Activated CD8-positive, alpha-beta memory T cell treated with anti-CD3 and anti-CD28 coated beads, Interleukin-2, amount 10 ng/mL, durations not matched to agents 7 days and 5 days (primary cell): ENCODE measurements at regions not wholly inside any gene's neighbourhood (a gene's known extent, or its start where the extent isn't known, plus 50 kb on each side); places are given as distances from the start of the nearest gene placed in this dataset.
"Not testable (repeated sequence)": the region's sequence is repeated elsewhere in the genome, so short reads cannot be mapped to it uniquely, and the experiment has no call there.

Experiments used
- ATAC-seq: fragments of 150-1000 bp; cut with Tn5 transposase; one replicate; pipeline ENCODE4 v1.10.0; 2021; ENCODE audit warnings: moderate library complexity
- CTCF ChIA-PET: fragments of 350-600 bp; sonication (Branson Sonifier 250); formaldehyde crosslinking; loops from one replicate; lab custom pipeline; 2021; ENCODE audit warnings: antibody characterized with exemption; lab: Charles Lee
- DNase-seq: peaks from one replicate; pipeline ENCODE4 v3.0.0-alpha.2; 2020
- H3K27ac Mint-ChIP-seq: one replicate; pipeline ENCODE4 v1.8.0; 2021; ENCODE audit warnings: mild to moderate bottlenecking, mixed read lengths
- H3K27me3 Mint-ChIP-seq: one replicate; pipeline ENCODE4 v1.8.0; 2021; ENCODE audit warnings: mixed read lengths
- H3K36me3 Mint-ChIP-seq: one replicate; pipeline ENCODE4 v1.8.0; 2021; ENCODE audit warnings: mild to moderate bottlenecking, mixed read lengths
- H3K4me1 Mint-ChIP-seq: one replicate; pipeline ENCODE4 v1.8.0; 2021; ENCODE audit warnings: mixed read lengths
- H3K4me3 Mint-ChIP-seq: one replicate; pipeline ENCODE4 v1.8.0; 2021; ENCODE audit warnings: mild to moderate bottlenecking, moderate library complexity, mixed read lengths
- H3K9me3 Mint-ChIP-seq: one replicate; pipeline ENCODE4 v1.8.0; 2022; ENCODE audit warnings: low read depth, mixed read lengths

DNA sequence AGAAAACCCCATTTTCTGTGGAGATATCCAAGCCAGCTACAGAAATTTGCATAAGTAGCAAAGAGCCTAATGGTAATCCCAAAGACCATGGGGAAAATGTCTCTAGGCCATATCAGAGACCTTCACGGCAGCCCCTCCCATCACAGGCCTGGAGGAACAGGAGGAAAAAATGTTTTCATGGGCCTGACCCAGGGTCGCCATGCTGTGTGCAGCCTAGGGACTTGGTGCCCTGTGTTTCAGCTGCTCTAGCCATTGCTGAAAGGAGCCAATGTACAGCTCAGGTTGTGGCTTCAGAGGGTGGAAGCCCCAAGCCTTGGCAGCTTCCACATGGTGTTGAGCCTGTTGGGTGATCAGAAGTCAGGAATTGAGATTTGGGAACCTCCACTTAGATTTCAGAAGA lies 1150.7 kb downstream of the OTOL1 start:
- ATAC-seq = no peak
- Mint-ChIP-seq H3K27me3 (no peaks in the 10 kb centered on the region), H3K4me3 (no peak overlapping the region), H3K27ac (no peak overlapping the region), H3K36me3 (no peaks in the 10 kb centered on the region), H3K4me1 (no peaks in the 10 kb centered on the region), H3K9me3 (peaks cover 2% of the 10 kb centered on the region)
- no peak for DNase-seq
- CTCF ChIA-PET = no interaction called here

DNA sequence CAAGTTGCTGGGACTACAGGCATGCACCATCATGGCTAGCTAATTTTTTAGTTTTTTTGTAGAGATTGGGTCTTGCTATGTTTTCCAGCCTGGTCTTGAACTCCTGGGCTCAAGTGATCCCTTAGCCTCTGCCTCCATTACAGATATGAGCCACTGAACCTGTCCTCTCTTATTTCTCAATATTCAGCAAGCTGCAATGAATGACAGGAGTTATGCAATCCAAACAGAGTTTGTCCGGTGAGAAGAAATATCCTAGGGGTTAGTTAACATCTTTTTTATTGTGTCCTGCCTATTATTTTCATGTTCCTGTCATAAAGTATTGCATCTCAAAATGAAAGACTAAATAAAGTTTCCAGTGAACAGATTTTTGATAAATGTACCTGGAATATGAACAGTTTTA lies 1161.4 kb downstream of the OTOL1 start:
- Mint-ChIP-seq H3K9me3 (peaks cover 9% of the 10 kb centered on the region), H3K4me1 (no peaks in the 10 kb centered on the region), H3K27ac (no peak overlapping the region), H3K36me3 (no peaks in the 10 kb centered on the region), H3K4me3 (no peak overlapping the region), H3K27me3 (no peaks in the 10 kb centered on the region)
- CTCF ChIA-PET = no interaction called here
- ATAC-seq = no peak
- DNase-seq = no peak

GRCh38 chr3:162665684-162666391 lies 1169.2 kb downstream of the OTOL1 start:
- Mint-ChIP-seq H3K9me3 (peaks cover 7% of the 10 kb centered on the region), H3K27me3 (no peaks in the 10 kb centered on the region), H3K4me3 (no peak overlapping the region), H3K4me1 (no peaks in the 10 kb centered on the region), H3K27ac (no peak overlapping the region), H3K36me3 (no peaks in the 10 kb centered on the region)
- CTCF ChIA-PET = no interaction called here
- ATAC-seq (no peak), DNase-seq (no peak)

- no peak overlapping the region for H3K27ac Mint-ChIP-seq
- peaks cover 7% of the 10 kb centered on the region for H3K9me3 Mint-ChIP-seq
- no peaks in the 10 kb centered on the region for H3K36me3 Mint-ChIP-seq
- ATAC-seq = no peak
- H3K4me1 Mint-ChIP-seq = no peaks in the 10 kb centered on the region
- CTCF ChIA-PET = no interaction called here
- H3K4me3 Mint-ChIP-seq = no peak overlapping the region
- no peak for DNase-seq
- no peaks in the 10 kb centered on the region for H3K27me3 Mint-ChIP-seq
These were observed 1170.2 kb downstream of the OTOL1 start for GRCh38 chr3:162666835-162667234.

GRCh38 chr3:162670181-162670580 lies 1173.6 kb downstream of the OTOL1 start:
- H3K4me3 Mint-ChIP-seq = no peak overlapping the region
- no peaks in the 10 kb centered on the region for H3K9me3 Mint-ChIP-seq
- no peaks in the 10 kb centered on the region for H3K36me3 Mint-ChIP-seq
- no peak overlapping the region for H3K27ac Mint-ChIP-seq
- no peak for ATAC-seq
- no peaks in the 10 kb centered on the region for H3K4me1 Mint-ChIP-seq
- H3K27me3 Mint-ChIP-seq = no peaks in the 10 kb centered on the region
- CTCF ChIA-PET = no interaction called here
- DNase-seq = no peak

GRCh38 chr3:162677475-162677874 lies 1180.9 kb downstream of the OTOL1 start:
- no peaks in the 10 kb centered on the region for H3K36me3 Mint-ChIP-seq
- H3K4me3 Mint-ChIP-seq = no peak overlapping the region

GRCh38 chr3:162678941-162679340 lies 1182.3 kb downstream of the OTOL1 start:
- Mint-ChIP-seq H3K27ac (no peak overlapping the region), H3K4me1 (no peaks in the 10 kb centered on the region), H3K4me3 (no peak overlapping the region), H3K36me3 (no peaks in the 10 kb centered on the region), H3K9me3 (no peaks in the 10 kb centered on the region), H3K27me3 (no peaks in the 10 kb centered on the region)
- DNase-seq = no peak
- ATAC-seq = no peak
- CTCF ChIA-PET = no interaction called here

More at GRCh38 chr3:162677475-162677874, 1180.9 kb downstream of the OTOL1 start:
- Mint-ChIP-seq H3K27ac (no peak overlapping the region), H3K4me1 (no peaks in the 10 kb centered on the region), H3K9me3 (no peaks in the 10 kb centered on the region), H3K27me3 (no peaks in the 10 kb centered on the region)
- CTCF ChIA-PET = no interaction called here
- ATAC-seq (no peak), DNase-seq (no peak)

- CTCF ChIA-PET = no interaction called here
- no peak overlapping the region for H3K4me3 Mint-ChIP-seq
- ATAC-seq (no peak), DNase-seq (no peak)
- no peaks in the 10 kb centered on the region for H3K27me3 Mint-ChIP-seq
- no peaks in the 10 kb centered on the region for H3K4me1 Mint-ChIP-seq
- no peak overlapping the region for H3K27ac Mint-ChIP-seq
- H3K36me3 Mint-ChIP-seq = no peaks in the 10 kb centered on the region
- peaks cover 4% of the 10 kb centered on the region for H3K9me3 Mint-ChIP-seq
These were observed 1187.7 kb downstream of the OTOL1 start for GRCh38 chr3:162684260-162684659.

DNA sequence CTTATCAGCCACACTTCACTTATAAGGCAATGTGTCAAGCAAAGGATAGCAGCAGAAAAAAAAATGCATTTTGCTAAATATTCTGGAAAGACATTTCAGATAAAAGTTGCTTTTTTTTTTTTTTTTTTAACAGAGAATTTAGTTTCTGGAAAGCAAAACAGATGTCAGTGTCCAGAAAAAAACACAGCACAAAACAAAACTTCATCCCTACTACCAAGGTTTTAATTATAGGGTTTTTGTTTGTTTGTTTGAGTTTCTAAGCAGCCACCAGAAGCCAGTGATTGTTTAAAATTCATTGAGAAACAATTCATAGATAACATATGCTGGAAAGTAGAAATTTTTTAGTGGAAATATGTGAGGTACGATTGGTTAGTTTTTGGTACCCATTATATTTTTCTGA lies 1202.7 kb downstream of the OTOL1 start:
- no peak overlapping the region for H3K4me3 Mint-ChIP-seq

GRCh38 chr3:162701211-162701610 lies 1204.6 kb downstream of the OTOL1 start:
- H3K27me3 Mint-ChIP-seq = no peaks in the 10 kb centered on the region
- ATAC-seq (no peak), DNase-seq (no peak)
- CTCF ChIA-PET = no interaction called here
- H3K4me1 Mint-ChIP-seq = no peaks in the 10 kb centered on the region
- H3K27ac Mint-ChIP-seq = no peak overlapping the region
- H3K4me3 Mint-ChIP-seq = no peak overlapping the region
- H3K36me3 Mint-ChIP-seq = no peaks in the 10 kb centered on the region
- H3K9me3 Mint-ChIP-seq = peaks cover 3% of the 10 kb centered on the region

More for the DNA sequence above, 1202.7 kb downstream of the OTOL1 start:
- DNase-seq (no peak), ATAC-seq (no peak)
- H3K4me1 Mint-ChIP-seq = no peaks in the 10 kb centered on the region
- H3K9me3 Mint-ChIP-seq = peaks cover 3% of the 10 kb centered on the region
- CTCF ChIA-PET = no interaction called here
- H3K27me3 Mint-ChIP-seq = no peaks in the 10 kb centered on the region
- no peaks in the 10 kb centered on the region for H3K36me3 Mint-ChIP-seq
- no peak overlapping the region for H3K27ac Mint-ChIP-seq

DNA sequence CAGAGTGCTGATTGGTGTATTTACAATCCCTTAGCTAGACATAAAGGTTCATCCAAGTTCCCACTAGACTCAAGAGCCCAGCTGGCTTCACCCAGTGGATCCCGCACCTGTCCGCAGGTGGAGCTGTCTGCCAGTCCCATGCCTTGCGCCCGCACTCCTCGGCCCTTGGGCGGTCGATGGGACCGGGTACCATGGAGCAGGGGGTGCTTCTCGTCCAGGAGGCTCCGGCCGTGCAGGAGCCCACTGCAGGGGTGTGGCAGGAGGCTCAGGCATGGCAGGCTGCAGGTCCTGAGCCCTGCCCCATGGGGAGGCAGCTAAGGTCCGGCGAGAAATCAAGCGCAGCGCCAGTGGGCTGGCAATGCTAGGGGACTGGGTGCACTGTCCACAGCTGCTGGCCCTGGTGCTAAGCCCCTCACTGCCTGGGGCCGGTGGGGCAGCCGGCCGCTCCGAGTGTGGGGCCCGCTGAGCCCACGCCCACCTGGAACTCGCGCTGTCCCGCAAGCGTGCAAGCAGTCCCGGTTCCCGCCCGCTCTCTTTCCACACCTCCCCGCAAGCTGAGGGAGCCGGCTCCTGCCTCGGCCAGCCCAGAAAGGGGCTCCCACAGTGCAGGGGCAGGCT lies 1206.3 kb downstream of the OTOL1 start:
- no peak overlapping the region for H3K27ac Mint-ChIP-seq
- DNase-seq = no peak
- ATAC-seq = no peak
- no peaks in the 10 kb centered on the region for H3K36me3 Mint-ChIP-seq
- no peak overlapping the region for H3K4me3 Mint-ChIP-seq
- CTCF ChIA-PET = no interaction called here
- H3K9me3 Mint-ChIP-seq = peaks cover 3% of the 10 kb centered on the region
- H3K27me3 Mint-ChIP-seq = no peaks in the 10 kb centered on the region
- H3K4me1 Mint-ChIP-seq = no peaks in the 10 kb centered on the region

DNA sequence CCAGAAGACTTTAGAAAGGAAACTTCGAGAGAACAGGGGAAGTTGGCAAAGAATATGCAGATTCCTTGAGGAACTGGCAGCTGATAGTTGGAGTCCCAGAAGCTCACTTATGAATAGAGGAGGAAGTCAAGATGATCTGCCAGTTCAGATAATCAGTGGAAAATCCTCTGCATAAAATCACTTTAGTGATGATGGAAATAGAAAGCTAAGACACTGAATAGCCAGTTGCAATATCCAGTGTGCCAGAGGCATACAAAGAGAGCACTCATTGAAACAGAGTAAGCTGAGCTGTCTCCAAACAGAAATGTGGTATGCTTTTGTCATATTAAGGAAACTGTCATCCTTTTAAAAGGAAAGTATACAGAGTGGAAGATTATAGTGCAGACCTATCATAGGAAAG lies 1207.6 kb downstream of the OTOL1 start:
- H3K4me3 Mint-ChIP-seq = no peak overlapping the region
- H3K4me1 Mint-ChIP-seq = no peaks in the 10 kb centered on the region
- peaks cover 3% of the 10 kb centered on the region for H3K9me3 Mint-ChIP-seq
- H3K36me3 Mint-ChIP-seq = no peaks in the 10 kb centered on the region
- DNase-seq = no peak
- CTCF ChIA-PET = no interaction called here
- H3K27me3 Mint-ChIP-seq = no peaks in the 10 kb centered on the region
- H3K27ac Mint-ChIP-seq = no peak overlapping the region
- ATAC-seq = no peak

- no peak for ATAC-seq
- CTCF ChIA-PET = no interaction called here
- Mint-ChIP-seq H3K4me1 (no peaks in the 10 kb centered on the region), H3K27ac (no peak overlapping the region), H3K27me3 (no peaks in the 10 kb centered on the region), H3K4me3 (no peak overlapping the region), H3K36me3 (no peaks in the 10 kb centered on the region), H3K9me3 (peaks cover 5% of the 10 kb centered on the region)
- no peak for DNase-seq
These were observed 1208.3 kb downstream of the OTOL1 start for GRCh38 chr3:162704799-162705385.

DNA sequence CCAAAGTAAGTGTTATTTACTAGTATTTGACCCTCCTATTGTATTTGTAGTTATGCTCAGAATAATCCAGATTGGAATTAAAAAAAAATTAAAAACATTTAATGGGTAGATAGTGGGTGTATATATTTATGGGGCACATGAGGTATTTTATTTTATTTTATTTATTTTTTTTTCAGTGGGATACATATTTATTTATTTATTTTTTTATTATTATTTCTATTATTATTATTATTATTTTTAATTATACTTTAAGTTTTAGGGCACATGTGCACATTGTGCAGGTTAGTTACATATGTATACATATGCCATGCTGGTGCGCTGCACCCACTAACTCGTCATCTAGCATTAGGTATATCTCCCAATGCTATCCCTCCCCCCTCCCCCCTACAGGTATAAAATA lies 1211.8 kb downstream of the OTOL1 start:
- CTCF ChIA-PET, H3K36me3 Mint-ChIP-seq, H3K9me3 Mint-ChIP-seq, H3K4me3 Mint-ChIP-seq, ATAC-seq, H3K27me3 Mint-ChIP-seq, H3K27ac Mint-ChIP-seq, H3K4me1 Mint-ChIP-seq, DNase-seq: not testable (repeated sequence)
